K562 (cell line): ENCODE measurements at regions not wholly inside any gene's neighbourhood (a gene's known extent, or its start where the extent isn't known, plus 50 kb on each side); places are given as distances from the start of the nearest gene placed in this dataset.
A peak's percentile ranks its signal among the peaks of the same experiment; 100 is the strongest.

Source experiments
- ATAC-seq: fragments of 200-7000 bp; cut with Tn5 transposase; 3 replicates; pipeline ENCODE4 v1.9.1; 2020; ENCODE audit warnings: moderate library complexity
- BruUV-seq: library from RNA; stranded (reverse); fragments of 400-500 nt; replicated peaks from 2 replicates; lab custom pipeline; 2021; lab: Mats Ljungman, UMichigan
- CTCF ChIA-PET: fragments of 300-600 bp; formaldehyde crosslinking; extraction: SDS; loops from one replicate; lab custom pipeline; 2021; ENCODE audit warnings: low intra/inter-chr PET ratio; lab: Yijun Ruan, JAX
- POLR2A ChIA-PET: fragments of 300-600, 350-650 bp; sonication (Branson Sonifier 250); formaldehyde crosslinking; extraction: SDS; loops from one replicate; lab custom pipeline; 2021; ENCODE audit warnings: antibody characterized with exemption, inconsistent platforms; lab: Yijun Ruan, JAX
- DNase-seq, 4 experiments: peaks; one replicate each; pipeline versions ENCODE4 v3.0.0 to v3.0.0-alpha.2; 2011 to 2018; ENCODE audit warnings: low spot score in 3 of 4, mixed read lengths in 3 of 4; ENCODE audit errors: extremely low read depth in 1 of 4
- FAIRE-seq: peaks from 2 replicates; lab custom pipeline; 2011; peaks lifted over from hg19 to GRCh38; lab: Jason Lieb, UNC
- H2AFZ ChIP-seq: 2 replicates; pipeline ENCODE4 v1.6.0; 2011; ENCODE audit warnings: low read depth, low read length, control low read depth, inconsistent platforms
- H3K27ac ChIP-seq: fragments of 200-600 bp; 3 replicates; pipeline ENCODE4 v1.8.0; 2011; ENCODE audit warnings: low read depth, mild to moderate bottlenecking, control low read depth, inconsistent platforms, low read length, moderate library complexity, mixed read lengths; ENCODE audit errors: extremely low read depth
- H3K27me3 ChIP-seq, 2 experiments: fragments of 300-600 bp in 1 of 2; 2 replicates in 1 of 2; 3 replicates in 1 of 2; pipeline versions ENCODE4 v1.6.0 to v1.8.0; 2011; ENCODE audit warnings: inconsistent platforms in 2 of 2, low read length in 2 of 2, mild to moderate bottlenecking in 1 of 2, mixed read lengths in 1 of 2, moderate library complexity in 1 of 2; ENCODE audit not compliant: control insufficient read depth in 2 of 2, insufficient read depth in 2 of 2
- H3K36me3 ChIP-seq: fragments of 300-600 bp; 3 replicates; pipeline ENCODE4 v1.8.0; 2011; ENCODE audit warnings: mild to moderate bottlenecking, low read length, inconsistent platforms; ENCODE audit not compliant: control insufficient read depth, insufficient read depth
- H3K4me1 ChIP-seq, 2 experiments: fragments of 200-600 bp in 1 of 2; replicated peaks in 1 of 2; 2 replicates in 1 of 2; 3 replicates in 1 of 2; pipeline versions ENCODE4 v1.5.1 to v1.8.0; 2011; ENCODE audit warnings: inconsistent platforms in 2 of 2, low read length in 2 of 2, mild to moderate bottlenecking in 1 of 2, mixed read lengths in 1 of 2, moderate library complexity in 1 of 2; ENCODE audit not compliant: control insufficient read depth in 2 of 2, insufficient read depth in 2 of 2
- H3K4me2 ChIP-seq: 2 replicates; pipeline ENCODE4 v1.6.1; 2011; ENCODE audit warnings: low read length, control low read depth, inconsistent platforms, mixed read lengths; ENCODE audit not compliant: insufficient read depth
- H3K4me3 ChIP-seq: fragments of 200-600 bp; sonication (generic), shearing (Covaris generic); 2 replicates; pipeline ENCODE4 v1.5.1; 2016; ENCODE audit warnings: control low read depth, inconsistent platforms
- H3K79me2 ChIP-seq: fragments of 200-600 bp; 3 replicates; pipeline ENCODE4 v1.8.0; 2011; ENCODE audit warnings: low read length, inconsistent platforms; ENCODE audit not compliant: control insufficient read depth, insufficient read depth
- H3K9ac ChIP-seq, 2 experiments: 2 replicates each; pipeline versions ENCODE4 v1.6.0 to v1.6.1; 2011; ENCODE audit warnings: low read depth in 2 of 2, low read length in 2 of 2, control low read depth in 1 of 2, inconsistent platforms in 1 of 2, mild to moderate bottlenecking in 1 of 2, mixed read lengths in 1 of 2; ENCODE audit not compliant: insufficient read depth in 1 of 2
- H3K9me1 ChIP-seq: one replicate; pipeline ENCODE4 v1.6.0; 2011; ENCODE audit warnings: inconsistent platforms, mild to moderate bottlenecking, low read length, moderate library complexity; ENCODE audit not compliant: control insufficient read depth, insufficient read depth
- H3K9me3 ChIP-seq: replicated peaks from 2 replicates; pipeline ENCODE4 v1.5.1; 2011; ENCODE audit warnings: low read depth, low read length, inconsistent platforms; ENCODE audit not compliant: control insufficient read depth, insufficient read depth
- H4K20me1 ChIP-seq: replicated peaks from 2 replicates; pipeline ENCODE4 v1.6.1; 2011; ENCODE audit warnings: low read length, inconsistent platforms, mixed read lengths; ENCODE audit not compliant: control insufficient read depth, insufficient read depth
- BRD4 ChIP-seq: fragments of 200-600 bp; sonication (generic); IDR thresholded peaks from 2 replicates; pipeline ENCODE4 v1.6.1; 2017; ENCODE audit warnings: inconsistent platforms
- HDGF ChIP-seq: fragments of 450-650 bp; IDR thresholded peaks from 2 replicates; pipeline ENCODE4 v1.6.1; 2016
- HMBOX1 ChIP-seq: sonication (generic); IDR thresholded peaks from 2 replicates; pipeline ENCODE4 v1.6.1; 2016
- JUND ChIP-seq, 2 experiments: IDR thresholded peaks; 2 replicates in 1 of 2; 3 replicates in 1 of 2; pipeline ENCODE4 v1.6.1; 2011; ENCODE audit warnings: borderline replicate concordance in 2 of 2, low read depth in 2 of 2, low read length in 2 of 2, improper control_type of control experiment in 1 of 2, missing biosample characterization in 1 of 2, missing genetic modification characterization in 1 of 2, missing genetic modification reagents in 1 of 2
- KLF6 ChIP-seq: fragments of 250-450 bp; sonication (Bioruptor Pico); IDR thresholded peaks from 2 replicates; pipeline ENCODE4 v1.4.0; 2020; ENCODE audit warnings: mild to moderate bottlenecking, moderate library complexity, borderline replicate concordance
- NR3C1 ChIP-seq: sonication (generic); formaldehyde crosslinking; IDR thresholded peaks from 2 replicates; pipeline ENCODE4 v1.8.1; 2022; ENCODE audit warnings: missing genetic modification reagents
- SRSF7 ChIP-seq: fragments of 200-400 bp; formaldehyde crosslinking; optimal IDR thresholded peaks from 2 replicates; pipeline ENCODE3; 2017; ENCODE audit warnings: mild to moderate bottlenecking, low read depth, low read length
- TEAD4 ChIP-seq, 2 experiments: sonication (generic) in 1 of 2; formaldehyde crosslinking in 1 of 2; IDR thresholded peaks; 2 replicates each; pipeline versions ENCODE4 v1.6.1 to v1.8.0; 2012 to 2022; ENCODE audit warnings: borderline replicate concordance in 1 of 2, inconsistent platforms in 1 of 2, low read length in 1 of 2, mild to moderate bottlenecking in 1 of 2, missing genetic modification reagents in 1 of 2
- ZFX ChIP-seq: sonication (generic); formaldehyde crosslinking; IDR thresholded peaks from 2 replicates; pipeline ENCODE4 v1.8.0; 2022; ENCODE audit warnings: mild to moderate bottlenecking, missing genetic modification reagents, moderate library complexity
- ZNF212 ChIP-seq: fragments of 450-650 bp; formaldehyde crosslinking; IDR thresholded peaks from 2 replicates; pipeline ENCODE4 v1.4.0; 2020; ENCODE audit warnings: mild to moderate bottlenecking
- ZNF274 ChIP-seq: IDR thresholded peaks from 2 replicates; pipeline ENCODE4 v1.6.1; 2011; ENCODE audit warnings: low read depth, mild to moderate bottlenecking, low read length, moderate library complexity, borderline replicate concordance
- WGBS: fragments of 100-300 bp; shearing (Covaris generic); methylation state at CpG from one replicate; pipeline ENCODE4 v1.1.6; 2016; ENCODE audit warnings: low coverage, mixed read lengths; ENCODE audit not compliant: insufficient coverage; ENCODE audit errors: missing lambda C conversion rate; 5-methylcytosine and 5-hydroxymethylcytosine counted together
- in situ Hi-C: fragments of 300-500 bp; cut with MboI; formaldehyde crosslinking; loops from 4 replicates; pipeline ENCODE4 v1.15.0; 2018; ENCODE audit warnings: inconsistent platforms, mixed read lengths
- intact Hi-C: fragments of 100-400 bp; cut with micrococcal nuclease; formaldehyde crosslinking; loops from 2 replicates; pipeline ENCODE4 v1.14.2; 2022
- TF ChIP-seq, protein P1 (sequence below): fragments of 250-450 bp; sonication (Bioruptor Pico); IDR thresholded peaks from 2 replicates; pipeline ENCODE4 v1.5.0; 2022; ENCODE audit warnings: mild to moderate bottlenecking
- TF ChIP-seq, protein P2 (sequence below): fragments of 450-650 bp; IDR thresholded peaks from 2 replicates; pipeline ENCODE4 v1.6.1; 2017; ENCODE audit warnings: antibody characterized with exemption, mild to moderate bottlenecking

GRCh38 chr16:16821261-16821660 lies 442.3 kb downstream of the NPIPA7 start (continued):
- TF ChIP-seq, protein P1, sequence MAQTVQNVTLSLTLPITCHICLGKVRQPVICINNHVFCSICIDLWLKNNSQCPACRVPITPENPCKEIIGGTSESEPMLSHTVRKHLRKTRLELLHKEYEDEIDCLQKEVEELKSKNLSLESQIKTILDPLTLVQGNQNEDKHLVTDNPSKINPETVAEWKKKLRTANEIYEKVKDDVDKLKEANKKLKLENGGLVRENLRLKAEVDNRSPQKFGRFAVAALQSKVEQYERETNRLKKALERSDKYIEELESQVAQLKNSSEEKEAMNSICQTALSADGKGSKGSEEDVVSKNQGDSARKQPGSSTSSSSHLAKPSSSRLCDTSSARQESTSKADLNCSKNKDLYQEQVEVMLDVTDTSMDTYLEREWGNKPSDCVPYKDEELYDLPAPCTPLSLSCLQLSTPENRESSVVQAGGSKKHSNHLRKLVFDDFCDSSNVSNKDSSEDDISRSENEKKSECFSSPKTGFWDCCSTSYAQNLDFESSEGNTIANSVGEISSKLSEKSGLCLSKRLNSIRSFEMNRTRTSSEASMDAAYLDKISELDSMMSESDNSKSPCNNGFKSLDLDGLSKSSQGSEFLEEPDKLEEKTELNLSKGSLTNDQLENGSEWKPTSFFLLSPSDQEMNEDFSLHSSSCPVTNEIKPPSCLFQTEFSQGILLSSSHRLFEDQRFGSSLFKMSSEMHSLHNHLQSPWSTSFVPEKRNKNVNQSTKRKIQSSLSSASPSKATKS (CRISPR knock-in tag), result no peak
- no peak for TF ChIP-seq NR3C1 (CRISPR knock-in tag)

DNA sequence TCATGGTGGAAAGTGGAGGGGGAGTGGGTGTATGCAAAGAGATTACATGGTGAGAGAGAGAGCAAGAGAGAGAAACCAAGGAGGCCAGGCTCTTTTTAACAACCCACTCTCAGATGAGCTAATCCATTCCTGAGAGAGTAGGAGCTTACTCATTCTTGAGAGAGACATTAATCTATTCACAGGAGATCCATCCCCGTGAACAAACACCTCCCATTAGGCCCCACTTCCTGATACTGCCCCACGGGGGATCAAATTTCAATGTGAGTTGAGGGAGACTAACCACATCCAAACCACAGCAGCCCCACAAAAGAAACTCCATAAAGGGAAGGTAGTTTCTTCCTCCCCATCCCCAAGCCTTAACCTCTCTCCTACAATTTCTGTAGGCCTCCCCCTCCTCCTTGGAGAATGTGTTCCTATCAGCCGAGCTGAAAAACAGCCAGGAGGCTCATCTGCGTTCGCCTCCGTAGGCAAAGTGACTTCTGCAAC lies 450.0 kb downstream of the NPIPA7 start:
- ATAC-seq, result peak; percentile 91
- peak overlapping the region; percentile 63 for H3K27ac ChIP-seq
- H3K4me1 ChIP-seq, result peaks cover 4 to 17% of the 10 kb centered on the region in 2 experiments; a peak in 4 of 5 replicates
- no peaks in the 10 kb centered on the region for H3K79me2 ChIP-seq
- H4K20me1 ChIP-seq, result no peaks in the 10 kb centered on the region
- H3K4me3 ChIP-seq, result no peak overlapping the region
- in situ Hi-C loops (no loop called here), intact Hi-C loops (no loop called here)
- no peaks in the 10 kb centered on the region for H3K27me3 ChIP-seq
- H3K9me3 ChIP-seq, result no peaks in the 10 kb centered on the region
- H2AFZ ChIP-seq, result peak overlapping the region; percentile 53
- H3K36me3 ChIP-seq, result no peaks in the 10 kb centered on the region
- POLR2A ChIA-PET, result no interaction called here
- BruUV-seq, result no TSS peak
- peak; percentile 16 to 65 (median 32) for DNase-seq
- H3K9me1 ChIP-seq, result no peaks in the 10 kb centered on the region
- CTCF ChIA-PET, result no interaction called here
- H3K9ac ChIP-seq, result no peak overlapping the region
- 1% methylated on average over 6 of the region's 6 CpGs for WGBS
- FAIRE-seq, result peak; percentile 76
- H3K4me2 ChIP-seq, result peak overlapping the region; percentile 60
- TF ChIP-seq BRD4 (no peak), ZNF212 (no peak), KLF6 (CRISPR knock-in tag) (no peak), TEAD4 (IDR thresholded peaks at IDR 0.05; ENCODE audit: low read length) (peak; percentile 26; the same call in 1 of the 2 replicates), TEAD4 (CRISPR knock-in tag; IDR thresholded peaks at IDR 0.05; ENCODE audit: borderline replicate concordance) (no peak), JUND (IDR thresholded peaks at IDR 0.05; ENCODE audit: borderline replicate concordance, low read depth, low read length) (peak; percentile 28; the same call in 1 of the 2 replicates), JUND (tag; IDR thresholded peaks at IDR 0.05; ENCODE audit: borderline replicate concordance, low read depth, low read length) (peak; percentile 62; the same call in 2 of the 3 replicates), ZNF274 (no peak), SRSF7 (no peak), ZFX (CRISPR knock-in tag) (no peak), HMBOX1 (peak; percentile 72), HDGF (no peak)
- TF ChIP-seq, protein P2, sequence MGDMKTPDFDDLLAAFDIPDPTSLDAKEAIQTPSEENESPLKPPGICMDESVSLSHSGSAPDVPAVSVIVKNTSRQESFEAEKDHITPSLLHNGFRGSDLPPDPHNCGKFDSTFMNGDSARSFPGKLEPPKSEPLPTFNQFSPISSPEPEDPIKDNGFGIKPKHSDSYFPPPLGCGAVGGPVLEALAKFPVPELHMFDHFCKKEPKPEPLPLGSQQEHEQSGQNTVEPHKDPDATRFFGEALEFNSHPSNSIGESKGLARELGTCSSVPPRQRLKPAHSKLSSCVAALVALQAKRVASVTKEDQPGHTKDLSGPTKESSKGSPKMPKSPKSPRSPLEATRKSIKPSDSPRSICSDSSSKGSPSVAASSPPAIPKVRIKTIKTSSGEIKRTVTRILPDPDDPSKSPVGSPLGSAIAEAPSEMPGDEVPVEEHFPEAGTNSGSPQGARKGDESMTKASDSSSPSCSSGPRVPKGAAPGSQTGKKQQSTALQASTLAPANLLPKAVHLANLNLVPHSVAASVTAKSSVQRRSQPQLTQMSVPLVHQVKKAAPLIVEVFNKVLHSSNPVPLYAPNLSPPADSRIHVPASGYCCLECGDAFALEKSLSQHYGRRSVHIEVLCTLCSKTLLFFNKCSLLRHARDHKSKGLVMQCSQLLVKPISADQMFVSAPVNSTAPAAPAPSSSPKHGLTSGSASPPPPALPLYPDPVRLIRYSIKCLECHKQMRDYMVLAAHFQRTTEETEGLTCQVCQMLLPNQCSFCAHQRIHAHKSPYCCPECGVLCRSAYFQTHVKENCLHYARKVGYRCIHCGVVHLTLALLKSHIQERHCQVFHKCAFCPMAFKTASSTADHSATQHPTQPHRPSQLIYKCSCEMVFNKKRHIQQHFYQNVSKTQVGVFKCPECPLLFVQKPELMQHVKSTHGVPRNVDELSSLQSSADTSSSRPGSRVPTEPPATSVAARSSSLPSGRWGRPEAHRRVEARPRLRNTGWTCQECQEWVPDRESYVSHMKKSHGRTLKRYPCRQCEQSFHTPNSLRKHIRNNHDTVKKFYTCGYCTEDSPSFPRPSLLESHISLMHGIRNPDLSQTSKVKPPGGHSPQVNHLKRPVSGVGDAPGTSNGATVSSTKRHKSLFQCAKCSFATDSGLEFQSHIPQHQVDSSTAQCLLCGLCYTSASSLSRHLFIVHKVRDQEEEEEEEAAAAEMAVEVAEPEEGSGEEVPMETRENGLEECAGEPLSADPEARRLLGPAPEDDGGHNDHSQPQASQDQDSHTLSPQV, result no peak
